ENCODE measurements at regions not wholly inside any gene's neighbourhood (a gene's known extent, or its start where the extent isn't known, plus 50 kb on each side); places are given as distances from the start of the nearest gene placed in this dataset.
"Not testable (repeated sequence)": the region's sequence is repeated elsewhere in the genome, so short reads cannot be mapped to it uniquely, and the experiment has no call there.

DNA sequence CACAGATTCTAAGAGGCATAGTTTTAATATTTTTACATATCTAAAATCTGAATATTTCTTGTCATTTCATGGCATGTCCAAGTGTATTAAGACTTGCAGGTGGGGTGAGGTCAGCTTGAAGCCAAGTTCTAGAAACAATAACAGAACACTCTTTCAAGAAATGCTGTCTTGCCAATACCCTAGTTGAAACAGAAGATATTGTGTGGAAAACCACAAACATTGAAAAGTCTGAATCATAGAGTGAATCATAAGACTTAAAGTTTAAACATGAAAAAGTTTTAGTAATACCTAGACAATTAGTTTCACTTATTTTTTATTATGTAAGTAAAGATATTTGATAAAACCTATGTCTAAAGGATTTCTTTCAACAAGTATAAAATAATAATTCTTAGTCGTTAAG is 191.5 kb upstream of the CAND1 start:
- DNase-seq (ENCODE audit: low read depth in 2 of 2): no peak

DNA sequence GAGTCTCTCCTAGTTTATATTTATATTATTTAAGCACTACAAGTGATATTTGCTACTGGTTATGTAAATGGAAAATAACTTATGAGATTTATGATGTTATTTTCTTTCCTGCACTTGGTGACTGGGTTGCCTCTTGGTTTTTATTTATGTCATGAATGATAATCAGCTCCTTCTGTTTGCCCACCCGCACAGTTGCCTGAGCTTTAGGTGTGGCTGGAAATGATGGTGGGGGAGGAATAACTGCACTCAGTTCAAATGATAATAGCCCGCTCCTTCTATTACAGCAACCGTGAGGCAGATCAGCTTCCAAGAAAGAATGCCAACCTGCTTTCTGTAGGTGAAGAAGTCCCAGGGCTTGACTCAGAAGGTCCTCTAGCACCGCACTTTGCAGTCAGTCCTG is 190.2 kb upstream of the CAND1 start:
- no peak for DNase-seq (ENCODE audit: low read depth in 2 of 2)

DNA sequence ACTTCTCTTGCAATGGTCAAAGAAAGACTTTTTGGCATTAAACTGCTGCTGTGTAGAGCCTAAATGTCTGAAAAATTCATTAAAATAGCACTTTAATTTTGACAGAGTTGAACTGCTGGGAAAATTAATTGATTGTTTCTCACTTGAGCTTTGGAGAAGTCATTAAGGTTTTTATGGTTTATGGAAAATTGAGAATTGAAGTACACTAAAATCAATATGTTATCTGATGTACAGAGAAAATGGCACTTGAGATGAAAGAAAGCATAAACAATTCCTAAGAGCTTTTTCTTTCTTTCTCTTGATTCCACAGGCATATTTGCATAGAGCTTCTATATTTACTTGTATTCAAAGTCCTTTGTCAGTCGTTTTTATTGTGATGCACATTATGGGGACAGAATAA is 188.5 kb upstream of the CAND1 start:
- DNase-seq (ENCODE audit: low read depth in 2 of 2): no peak

DNA sequence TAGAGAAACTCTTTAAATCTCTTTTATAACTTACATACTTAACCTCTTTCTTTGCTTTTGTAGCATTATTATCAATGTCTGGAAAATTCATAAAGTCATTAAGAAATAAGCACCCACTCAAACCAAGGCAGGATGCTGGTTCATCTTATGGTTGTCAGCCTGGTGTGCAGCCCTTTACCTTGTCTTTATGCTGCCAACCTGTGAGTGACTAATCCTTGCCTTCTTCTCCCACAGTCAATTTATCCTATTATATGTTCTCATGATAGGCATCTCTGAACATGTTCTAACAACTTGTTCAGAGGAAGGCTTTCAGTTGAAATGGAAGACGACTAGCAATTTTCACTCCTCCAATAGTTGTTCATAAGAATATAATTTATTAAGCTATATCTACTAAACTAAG is 186.9 kb upstream of the CAND1 start:
- no peak for DNase-seq (ENCODE audit: low read depth in 2 of 2)

DNA sequence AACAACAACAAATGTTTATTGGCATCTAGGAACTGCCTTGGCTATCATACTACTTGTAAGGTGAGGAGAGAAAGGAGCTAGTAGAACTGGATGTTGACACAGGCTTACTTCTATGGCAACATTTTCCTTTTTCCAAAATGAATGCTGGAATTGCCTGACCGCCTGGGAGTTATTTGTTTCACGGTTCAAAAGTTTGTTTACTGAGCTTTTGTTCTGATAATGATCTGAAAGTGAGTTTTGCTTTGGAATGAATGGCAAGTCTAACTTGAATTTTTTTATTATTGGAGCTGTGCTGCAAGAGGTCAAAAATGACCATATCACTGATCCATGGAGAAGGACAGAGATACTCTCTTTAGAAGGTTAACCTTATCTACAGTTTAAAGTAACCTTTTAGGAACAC is 183.5 kb upstream of the CAND1 start:
- no peak for DNase-seq (ENCODE audit: low read depth in 2 of 2)

DNA sequence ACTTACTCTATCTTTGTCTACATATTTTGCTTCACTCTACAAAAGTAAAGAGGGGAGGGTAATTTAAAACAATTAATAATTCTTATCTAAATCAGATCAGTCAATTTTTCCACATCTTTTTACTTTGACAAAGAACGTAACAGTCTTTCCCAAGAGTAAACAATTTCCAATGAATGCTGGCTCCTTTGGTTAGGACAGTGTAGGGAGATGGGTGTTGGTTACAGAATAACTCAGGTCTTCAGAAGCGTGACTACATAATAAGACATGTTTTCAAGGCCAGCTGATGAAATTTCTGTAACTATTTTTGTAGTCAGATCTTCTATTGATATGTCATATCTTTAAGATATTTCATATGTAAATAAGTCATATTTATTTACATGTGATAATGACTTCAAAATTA is 183.0 kb upstream of the CAND1 start:
- no peak for DNase-seq (ENCODE audit: low read depth in 2 of 2)

DNA sequence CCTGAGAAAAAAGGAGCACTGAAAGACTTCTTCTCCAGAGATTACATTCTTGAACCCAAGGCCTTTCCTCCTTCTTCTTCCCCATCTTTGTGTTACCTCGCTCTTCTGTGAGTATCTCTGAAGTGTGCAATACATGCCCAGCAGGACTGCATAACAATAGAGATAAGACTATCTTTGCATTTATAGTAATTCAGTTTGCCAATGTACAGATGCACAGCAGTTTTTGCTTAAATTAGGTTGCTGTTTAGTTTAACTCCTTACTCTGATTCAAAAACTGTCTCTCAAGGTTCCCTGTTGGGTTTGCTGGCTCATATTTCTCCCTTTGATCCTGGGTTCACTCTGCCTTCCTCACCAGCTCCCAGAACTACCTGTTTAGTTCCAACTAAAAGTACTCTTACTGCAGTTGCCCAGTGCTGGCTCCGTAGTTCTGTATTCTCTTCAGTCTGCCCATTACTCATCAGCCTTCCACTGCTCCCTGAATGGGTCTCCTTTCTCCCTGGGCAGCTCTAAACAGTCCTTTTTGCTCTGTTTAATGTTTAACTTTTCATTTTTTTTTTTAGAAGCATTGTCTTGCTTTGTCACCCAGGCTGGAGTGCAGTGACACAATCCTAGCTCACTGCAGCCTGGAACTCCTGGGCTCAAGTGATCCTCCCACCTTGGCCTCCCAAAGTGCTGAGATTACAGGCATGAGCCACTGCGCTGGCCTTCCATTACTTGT is 180.6 kb upstream of the CAND1 start:
- DNase-seq (ENCODE audit: low read depth in 2 of 2): no peak

DNA sequence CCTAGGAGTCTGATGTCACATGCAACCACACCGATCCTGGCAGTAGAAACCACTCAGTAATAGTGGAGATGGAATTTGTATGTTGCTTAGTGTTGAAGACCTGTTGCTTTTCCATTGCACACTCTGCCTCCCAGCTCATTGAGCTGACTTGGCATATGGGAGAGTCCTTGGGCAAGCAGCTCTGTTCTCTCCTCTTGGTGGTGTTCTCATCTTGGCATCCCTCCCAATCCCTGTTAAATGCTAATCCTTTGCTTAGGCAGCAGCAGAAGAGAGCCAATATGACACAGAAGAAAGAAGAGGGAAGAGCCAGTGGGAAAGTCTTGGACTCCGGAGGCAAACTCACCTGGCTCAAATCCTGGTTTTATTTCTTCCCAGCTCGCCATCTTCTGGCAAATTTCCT is 178.0 kb upstream of the CAND1 start:
- DNase-seq (ENCODE audit: low read depth in 2 of 2): no peak

DNA sequence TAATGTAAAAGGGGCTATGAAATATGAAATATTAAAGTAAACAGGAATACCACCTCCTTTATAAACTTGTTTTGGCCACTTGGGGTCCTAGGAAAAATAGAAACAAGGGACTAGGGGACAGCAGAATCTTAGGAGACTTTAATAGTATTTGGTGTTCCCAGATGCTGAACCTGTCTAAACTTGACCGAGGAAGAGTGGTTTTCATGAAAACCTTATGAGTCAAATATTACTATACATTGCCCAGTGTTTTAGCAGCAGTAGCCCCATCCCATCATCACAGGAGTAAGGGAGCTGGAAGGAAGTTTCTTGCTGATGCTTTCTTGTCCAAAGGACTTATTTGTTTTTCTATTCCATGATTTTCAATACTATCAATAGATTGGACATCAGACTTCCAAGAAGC is 177.5 kb upstream of the CAND1 start:
- no peak for DNase-seq (ENCODE audit: low read depth in 2 of 2)

DNA sequence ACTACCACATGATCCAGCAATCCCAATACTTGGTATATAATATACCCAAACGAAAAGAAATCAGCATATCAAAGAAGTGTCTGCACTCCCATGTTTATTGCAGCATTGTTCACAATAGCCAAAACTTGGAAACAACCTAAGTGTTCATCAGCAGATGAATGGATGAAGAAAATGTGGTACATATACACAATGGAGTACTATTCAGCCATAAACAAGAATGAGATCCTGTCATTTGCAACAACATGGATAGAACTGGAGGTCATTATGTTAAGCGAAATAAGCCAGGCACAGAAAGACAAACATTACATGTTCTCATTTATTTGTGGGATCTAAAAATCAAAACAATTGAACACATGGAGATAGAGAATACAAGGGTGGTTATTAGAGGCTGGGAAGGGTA is 176.2 kb upstream of the CAND1 start:
- not testable (repeated sequence) for DNase-seq (ENCODE audit: low read depth in 2 of 2)

DNA sequence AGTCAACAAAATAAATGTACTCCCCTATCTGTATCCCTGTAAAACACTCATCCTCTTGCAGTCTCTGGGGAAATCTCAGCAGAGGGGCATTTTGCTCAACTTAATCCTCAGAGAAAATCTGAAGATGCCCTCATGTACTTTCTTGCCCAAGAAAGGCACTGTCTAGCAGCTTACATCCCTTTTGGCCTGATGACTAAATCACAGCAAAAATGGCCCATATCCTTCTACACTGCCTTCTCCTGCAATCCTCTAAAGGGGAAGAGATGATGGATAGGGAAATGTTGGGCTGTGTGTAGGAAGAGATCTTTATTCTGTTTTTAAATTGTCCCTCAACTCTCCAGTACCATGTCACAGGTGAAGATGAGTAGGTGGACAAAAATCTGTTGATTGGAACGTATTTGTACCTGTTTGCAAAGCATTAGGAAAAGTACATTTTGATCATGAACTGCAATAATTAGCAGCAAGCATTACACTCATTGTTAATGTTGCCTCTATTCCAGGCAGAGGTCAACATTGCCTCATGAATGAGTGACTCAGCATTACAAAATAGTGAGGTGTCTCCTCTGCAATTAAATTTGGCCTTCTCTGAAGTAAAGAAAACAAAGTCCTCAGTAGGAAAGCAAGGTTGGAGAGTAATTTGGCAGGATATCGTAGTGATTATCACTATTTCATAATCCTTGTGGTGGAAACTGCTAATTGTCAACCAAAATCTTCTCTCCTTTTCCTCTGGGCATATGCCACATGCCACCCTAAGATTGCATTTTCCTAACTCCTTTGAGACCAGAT is 172.4 kb upstream of the CAND1 start:
- DNase-seq (ENCODE audit: low read depth in 2 of 2): no peak

DNA sequence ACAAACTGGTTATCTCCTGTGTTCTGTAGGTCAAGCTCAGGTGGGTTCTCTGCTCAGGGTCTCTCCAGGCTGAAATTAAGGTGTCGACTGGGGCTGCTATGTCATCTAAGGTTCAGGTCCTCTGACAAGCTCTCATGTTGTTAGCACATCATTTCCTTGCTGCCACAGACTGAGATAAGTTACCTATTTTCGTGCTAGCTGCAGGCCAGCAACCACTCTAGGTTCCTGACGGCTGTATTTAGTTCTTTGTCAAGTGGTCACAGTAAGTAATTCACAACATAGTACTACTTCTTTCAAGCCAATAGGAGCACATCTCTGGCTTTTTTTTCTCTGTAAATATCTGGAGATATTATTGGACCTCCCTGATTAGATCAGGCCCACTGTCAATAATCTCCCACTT is 169.3 kb upstream of the CAND1 start:
- no peak for DNase-seq (ENCODE audit: low read depth in 2 of 2)

DNA sequence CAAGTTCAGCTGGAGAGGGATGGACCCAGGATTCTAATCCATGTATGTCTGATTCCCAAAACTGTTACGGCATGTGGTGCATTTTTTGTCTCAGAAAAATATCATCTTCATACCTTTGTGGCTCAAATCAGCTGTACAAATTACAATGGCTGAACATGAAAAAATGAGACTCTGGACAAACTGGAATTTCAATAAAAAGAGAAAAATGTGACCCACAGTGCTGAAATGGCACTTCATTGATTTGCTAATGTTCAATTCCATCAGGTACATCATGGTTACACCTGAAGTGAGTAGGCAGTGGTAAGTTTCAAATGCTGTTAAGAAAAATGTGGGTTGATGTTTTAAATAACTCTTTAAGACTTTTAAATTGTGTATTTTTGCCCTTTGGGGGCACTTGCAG is 165.6 kb upstream of the CAND1 start:
- no peak for DNase-seq (ENCODE audit: low read depth in 2 of 2)

DNA sequence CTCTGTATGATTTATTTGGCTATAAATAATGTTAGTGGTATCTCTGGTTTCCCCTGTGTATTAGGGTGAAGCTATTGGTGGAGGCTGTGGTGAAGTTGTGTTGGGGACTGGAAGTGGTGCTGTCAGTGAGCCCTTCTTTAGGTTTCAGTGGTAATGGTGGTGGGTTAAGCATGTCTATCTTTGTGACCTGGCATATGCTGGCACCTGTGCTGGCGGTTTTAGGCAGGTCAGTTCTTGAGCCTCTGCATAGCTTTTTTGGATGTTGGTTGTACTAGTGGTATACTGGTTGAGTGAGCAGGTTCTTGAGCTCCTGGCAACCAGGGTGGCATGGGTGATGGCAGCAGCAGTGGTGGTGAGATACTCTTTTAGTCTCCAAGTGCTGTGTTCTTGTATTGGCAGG is 161.9 kb upstream of the CAND1 start:
- DNase-seq (ENCODE audit: low read depth in 2 of 2): no peak

DNA sequence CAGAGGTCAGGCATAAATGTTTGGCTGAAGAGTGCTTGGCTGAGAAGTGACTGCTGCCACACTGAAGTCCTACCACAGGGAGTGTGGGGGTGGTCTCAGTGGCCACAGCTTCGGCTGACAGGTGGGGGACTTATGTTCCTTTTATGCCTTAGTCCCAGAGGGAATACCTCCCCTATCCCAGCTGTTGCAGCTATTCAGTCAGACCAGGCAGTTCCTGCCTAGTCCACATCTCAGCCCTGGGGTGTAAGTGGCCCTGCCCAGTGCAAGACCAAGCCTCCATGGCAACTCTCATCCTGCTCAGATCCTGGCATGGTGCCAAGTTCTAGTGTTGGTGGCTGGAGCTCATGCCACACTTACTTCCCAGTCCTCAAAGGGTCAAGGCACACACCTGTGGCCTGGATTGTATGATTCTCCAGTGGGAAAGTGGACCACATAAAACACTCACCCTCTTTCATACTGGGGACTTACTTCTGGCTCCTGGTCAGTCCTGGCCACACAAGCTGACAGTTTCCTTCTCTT is 161.3 kb upstream of the CAND1 start:
- no peak for DNase-seq (ENCODE audit: low read depth in 2 of 2)

DNA sequence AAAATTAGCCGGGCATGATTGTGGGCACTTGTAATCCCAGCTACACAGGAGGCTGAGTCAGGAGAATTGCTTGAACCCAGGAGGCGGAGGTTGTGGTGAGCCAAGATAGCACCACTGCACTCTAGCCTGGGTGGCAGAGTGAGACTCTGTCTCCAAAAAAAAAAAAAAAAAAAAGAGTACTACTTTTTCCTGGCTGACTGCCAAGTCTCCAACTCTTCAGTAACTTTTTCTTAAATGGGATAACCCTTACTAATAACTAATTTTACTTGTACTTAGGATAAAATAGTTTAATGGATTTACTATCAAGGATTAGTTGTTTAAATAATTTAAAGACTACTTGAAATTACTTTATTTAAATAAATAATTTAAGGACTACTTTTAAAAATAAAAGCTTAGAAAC is 158.8 kb upstream of the CAND1 start:
- DNase-seq (ENCODE audit: low read depth in 2 of 2): not testable (repeated sequence)

DNA sequence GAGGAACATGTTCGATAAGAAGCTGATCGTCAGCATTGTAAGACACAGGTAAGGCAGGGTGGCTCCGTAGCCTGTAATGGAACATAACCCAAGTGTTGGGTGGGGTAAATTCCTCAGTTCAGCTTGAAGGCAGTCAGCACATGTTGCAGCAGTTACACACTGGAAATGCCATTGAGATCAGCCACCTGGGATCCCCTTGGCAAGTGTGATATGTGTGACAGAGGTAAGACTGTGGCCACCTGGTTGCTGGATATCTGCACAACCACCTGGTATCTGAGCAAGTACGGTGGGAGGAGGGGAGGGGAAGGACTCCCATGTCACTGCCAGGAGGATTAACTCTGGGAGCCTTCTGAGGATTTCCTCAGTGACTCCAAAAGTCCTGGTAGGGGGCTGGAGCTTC is 158.0 kb upstream of the CAND1 start:
- no peak for DNase-seq (ENCODE audit: low read depth in 2 of 2)

DNA sequence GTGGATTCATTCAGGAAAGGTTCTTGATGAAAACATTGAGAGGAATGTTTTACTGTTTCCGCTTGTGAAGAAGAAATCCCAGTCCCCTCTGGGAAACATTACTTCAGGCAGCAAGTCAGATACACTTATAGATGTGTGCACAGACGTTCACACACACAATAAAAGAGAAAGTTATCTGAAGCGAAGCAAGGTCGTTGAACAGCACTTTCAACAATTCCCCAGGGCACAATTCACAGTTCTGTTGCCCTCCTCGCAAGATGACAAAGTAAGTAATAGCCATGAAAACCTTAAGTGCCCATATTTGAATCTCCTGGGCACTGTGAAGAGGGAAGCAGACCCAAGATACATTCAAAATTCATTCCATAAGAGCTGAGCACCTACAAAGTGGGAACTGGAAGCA is 156.6 kb upstream of the CAND1 start:
- no peak for DNase-seq (ENCODE audit: low read depth in 2 of 2)

DNA sequence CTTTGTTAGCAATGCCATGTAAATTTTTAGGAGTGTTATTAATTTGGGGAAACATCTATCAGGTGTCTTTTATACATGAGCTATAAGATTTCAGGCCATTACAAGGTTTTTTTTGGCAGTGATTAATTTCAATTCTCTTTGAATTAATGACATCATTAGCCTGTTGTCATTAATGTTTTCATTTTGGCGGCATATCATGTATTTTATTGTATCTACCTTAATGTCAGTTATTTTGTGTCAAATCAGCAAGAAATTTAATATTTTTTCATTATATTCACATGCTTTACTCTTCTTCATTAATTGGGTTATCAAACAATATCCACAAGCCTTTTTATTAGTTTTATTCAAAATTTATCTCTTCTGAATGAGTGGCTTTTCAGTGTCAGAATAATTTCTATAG is 153.0 kb upstream of the CAND1 start:
- no peak for DNase-seq (ENCODE audit: low read depth in 2 of 2)

DNA sequence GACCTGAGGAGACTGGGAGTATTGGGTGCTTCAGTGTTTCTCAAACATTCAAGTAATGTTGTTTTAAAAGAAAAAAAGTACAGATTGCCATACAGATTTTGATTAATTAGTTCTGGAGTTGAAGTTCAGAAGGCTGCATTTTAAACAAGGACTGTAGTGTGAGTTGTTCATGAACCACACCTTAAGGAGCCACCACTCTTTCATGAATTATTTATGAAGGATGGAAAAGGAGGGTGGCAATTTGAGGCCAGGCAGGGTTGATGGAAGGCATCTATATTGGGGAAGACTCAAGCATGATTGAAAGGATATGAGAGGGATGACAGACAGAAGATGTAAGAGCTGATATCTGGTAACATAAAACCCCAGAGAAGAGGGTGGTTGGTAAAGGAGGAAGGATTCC is 146.6 kb upstream of the CAND1 start:
- DNase-seq (ENCODE audit: low read depth in 2 of 2): no peak

DNA sequence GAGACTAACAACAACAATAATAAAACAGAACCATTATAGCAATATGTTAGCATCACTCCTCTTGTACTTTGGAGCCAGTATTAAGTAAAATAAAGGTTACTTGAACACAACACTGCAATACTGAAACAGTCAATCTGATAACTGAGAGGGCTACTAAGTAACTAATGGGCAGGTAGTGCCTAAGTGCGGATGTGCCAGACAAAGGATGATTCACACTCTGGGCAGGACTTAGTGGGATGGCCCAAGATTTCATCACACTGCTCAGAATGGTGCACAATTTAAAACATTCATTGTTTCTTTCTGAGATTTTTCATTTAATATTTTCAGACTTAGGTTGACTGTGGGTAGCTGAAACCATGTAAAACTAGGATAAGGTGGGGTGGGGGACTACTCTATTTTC is 131.9 kb upstream of the CAND1 start:
- DNase-seq (ENCODE audit: low read depth in 2 of 2): no peak

DNA sequence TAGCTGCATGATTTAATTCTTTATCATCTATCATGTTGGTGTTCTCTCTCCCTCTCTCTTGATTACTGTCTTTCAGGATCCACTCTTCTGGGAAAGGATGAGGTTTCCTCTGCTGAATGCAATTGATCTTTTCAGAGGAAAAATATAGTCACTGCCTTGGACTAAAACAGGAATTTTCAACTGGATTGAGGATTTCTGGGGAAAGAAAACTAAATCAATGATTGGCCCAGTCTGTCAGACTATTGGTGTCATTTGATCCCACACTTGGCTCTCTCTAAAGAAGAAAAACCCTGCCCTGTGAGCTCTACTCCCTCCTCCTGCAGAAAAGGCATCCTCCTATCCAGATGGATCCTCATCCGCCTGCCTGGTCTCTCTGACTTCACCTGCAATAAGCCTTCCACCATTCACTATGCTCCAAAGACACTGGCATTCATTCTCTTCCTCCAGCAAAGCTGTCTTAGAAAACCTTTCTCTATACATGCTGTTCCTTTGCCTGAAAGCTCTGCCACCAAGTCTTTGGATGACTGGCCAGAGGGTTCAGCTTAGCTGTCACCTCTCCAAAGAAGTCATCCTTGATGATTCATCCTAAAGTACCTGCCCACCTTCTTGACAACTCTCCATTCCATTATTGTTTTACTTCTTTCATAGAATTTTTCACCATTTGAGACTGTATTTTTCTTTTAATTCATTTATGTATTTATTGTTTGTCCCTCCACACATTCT is 127.7 kb upstream of the CAND1 start:
- no peak for DNase-seq (ENCODE audit: low read depth in 2 of 2)

DNA sequence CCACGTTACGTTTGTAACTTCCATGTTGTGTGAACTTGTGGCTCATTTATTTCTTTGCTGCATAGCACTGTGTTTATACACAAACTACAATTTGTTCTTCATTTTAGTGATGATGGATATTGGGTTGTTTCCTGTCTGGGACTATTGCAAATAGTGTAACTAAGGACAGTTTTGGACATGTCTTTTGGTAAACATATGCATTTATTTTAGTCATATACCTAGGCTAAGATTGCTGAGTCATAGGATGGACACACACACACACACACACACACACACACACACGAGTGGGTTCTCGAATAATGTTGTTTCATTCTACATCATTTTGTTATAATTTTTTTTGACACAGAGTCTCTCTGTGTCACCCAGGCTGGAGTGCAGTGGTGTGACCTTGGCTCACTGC is 123.5 kb upstream of the CAND1 start:
- no peak for DNase-seq (ENCODE audit: low read depth in 2 of 2)
